Skin of body (tissue), 1 donor: ENCODE measurements at regions not wholly inside any gene's neighbourhood (a gene's known extent, or its start where the extent isn't known, plus 50 kb on each side); places are given as distances from the start of the nearest gene placed in this dataset.
A peak's percentile ranks its signal among the peaks of the same experiment; 100 is the strongest.
"Not testable (repeated sequence)": the region's sequence is repeated elsewhere in the genome, so short reads cannot be mapped to it uniquely, and the experiment has no call there.

ENCODE experiments used
- DNase-seq: peaks from one replicate; lab custom pipeline; 2025; lab: John Stamatoyannopoulos, UW

- DNase-seq: no peak
These were observed 272.6 kb downstream of the FGFR2 start for GRCh38 chr10:121325490-121326231.

- DNase-seq: no peak
These were observed 271.3 kb downstream of the FGFR2 start for GRCh38 chr10:121326905-121327304.

- no peak for DNase-seq
These were observed 270.5 kb downstream of the FGFR2 start for GRCh38 chr10:121327727-121328126.

- not testable (repeated sequence) for DNase-seq
These were observed 268.6 kb downstream of the FGFR2 start for GRCh38 chr10:121329631-121330030.

- peak; percentile 87 for DNase-seq
These were observed 267.7 kb downstream of the FGFR2 start for GRCh38 chr10:121330563-121330962.

GRCh38 chr10:121332353-121332752 is 265.9 kb downstream of the FGFR2 start:
- no peak for DNase-seq

GRCh38 chr10:121332829-121333765 is 265.1 kb downstream of the FGFR2 start:
- DNase-seq: peak; percentile 10

GRCh38 chr10:121335386-121335925 is 262.8 kb downstream of the FGFR2 start:
- DNase-seq: no peak

- DNase-seq: no peak
These were observed 260.8 kb downstream of the FGFR2 start for GRCh38 chr10:121337427-121337826.

GRCh38 chr10:121338206-121338980 is 259.9 kb downstream of the FGFR2 start:
- DNase-seq: no peak

GRCh38 chr10:121339114-121339513 is 259.1 kb downstream of the FGFR2 start:
- DNase-seq: no peak

GRCh38 chr10:121340271-121340831 is 257.9 kb downstream of the FGFR2 start:
- peak; percentile 24 for DNase-seq

GRCh38 chr10:121351540-121351939 is 246.7 kb downstream of the FGFR2 start:
- peak; percentile 73 for DNase-seq

GRCh38 chr10:121352231-121352855 is 245.9 kb downstream of the FGFR2 start:
- DNase-seq: peak; percentile 76

GRCh38 chr10:121355161-121355560 is 243.1 kb downstream of the FGFR2 start:
- no peak for DNase-seq

GRCh38 chr10:121356183-121356582 is 242.1 kb downstream of the FGFR2 start:
- no peak for DNase-seq

- no peak for DNase-seq
These were observed 240.8 kb downstream of the FGFR2 start for GRCh38 chr10:121357401-121357800.

GRCh38 chr10:121362026-121362425 is 236.2 kb downstream of the FGFR2 start:
- no peak for DNase-seq

- no peak for DNase-seq
These were observed 232.7 kb downstream of the FGFR2 start for GRCh38 chr10:121365566-121365965.

GRCh38 chr10:121368347-121369025 is 229.8 kb downstream of the FGFR2 start:
- peak; percentile 73 for DNase-seq
